ENCODE measurements at regions not wholly inside any gene's neighbourhood (a gene's known extent, or its start where the extent isn't known, plus 50 kb on each side); places are given as distances from the start of the nearest gene placed in this dataset.

- DNase-seq, result no peak
- in situ Hi-C loops (cut with HindIII; ENCODE audit: low pct_ligation_motif_present, low pct_unique_long_range_greater_than_20kb, low sequenced_read_pairs), result no loop called here
These were observed 84.5 kb upstream of the RNF32 start for GRCh38 chr7:156556083-156556482.

GRCh38 chr7:156554488-156554887 is 86.1 kb upstream of the RNF32 start:
- DNase-seq, result no peak
- in situ Hi-C loops (cut with HindIII; ENCODE audit: low pct_ligation_motif_present, low pct_unique_long_range_greater_than_20kb, low sequenced_read_pairs), result no loop called here

DNA sequence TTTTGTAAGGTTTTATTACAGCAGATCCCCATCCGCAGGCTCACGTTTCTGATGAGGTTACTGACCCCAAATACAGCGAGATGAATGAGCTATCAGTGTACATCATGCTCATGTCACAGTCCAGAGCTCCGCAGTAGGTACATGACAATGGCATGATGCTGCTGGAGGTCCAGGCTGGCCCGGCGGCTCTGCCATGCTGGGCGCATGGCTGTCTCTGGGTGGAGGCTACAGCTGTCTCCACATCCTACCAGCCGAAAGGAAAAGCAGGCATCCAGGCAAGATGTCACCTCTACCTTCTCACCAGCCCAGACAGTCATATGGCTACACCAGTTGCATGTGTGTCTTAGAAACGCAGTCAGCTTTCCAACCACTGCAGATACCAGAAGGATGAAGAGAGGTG is 90.9 kb upstream of the RNF32 start:
- in situ Hi-C loops (cut with HindIII; ENCODE audit: low pct_ligation_motif_present, low pct_unique_long_range_greater_than_20kb, low sequenced_read_pairs), result no loop called here
- DNase-seq, result no peak

- DNase-seq, result no peak
- in situ Hi-C loops (cut with HindIII; ENCODE audit: low pct_ligation_motif_present, low pct_unique_long_range_greater_than_20kb, low sequenced_read_pairs), result no loop called here
These were observed 92.6 kb upstream of the RNF32 start for GRCh38 chr7:156547884-156548561.

- DNase-seq, result no peak
- in situ Hi-C loops (cut with HindIII; ENCODE audit: low pct_ligation_motif_present, low pct_unique_long_range_greater_than_20kb, low sequenced_read_pairs), result no loop called here
These were observed 94.6 kb upstream of the RNF32 start for GRCh38 chr7:156545979-156546378.

DNA sequence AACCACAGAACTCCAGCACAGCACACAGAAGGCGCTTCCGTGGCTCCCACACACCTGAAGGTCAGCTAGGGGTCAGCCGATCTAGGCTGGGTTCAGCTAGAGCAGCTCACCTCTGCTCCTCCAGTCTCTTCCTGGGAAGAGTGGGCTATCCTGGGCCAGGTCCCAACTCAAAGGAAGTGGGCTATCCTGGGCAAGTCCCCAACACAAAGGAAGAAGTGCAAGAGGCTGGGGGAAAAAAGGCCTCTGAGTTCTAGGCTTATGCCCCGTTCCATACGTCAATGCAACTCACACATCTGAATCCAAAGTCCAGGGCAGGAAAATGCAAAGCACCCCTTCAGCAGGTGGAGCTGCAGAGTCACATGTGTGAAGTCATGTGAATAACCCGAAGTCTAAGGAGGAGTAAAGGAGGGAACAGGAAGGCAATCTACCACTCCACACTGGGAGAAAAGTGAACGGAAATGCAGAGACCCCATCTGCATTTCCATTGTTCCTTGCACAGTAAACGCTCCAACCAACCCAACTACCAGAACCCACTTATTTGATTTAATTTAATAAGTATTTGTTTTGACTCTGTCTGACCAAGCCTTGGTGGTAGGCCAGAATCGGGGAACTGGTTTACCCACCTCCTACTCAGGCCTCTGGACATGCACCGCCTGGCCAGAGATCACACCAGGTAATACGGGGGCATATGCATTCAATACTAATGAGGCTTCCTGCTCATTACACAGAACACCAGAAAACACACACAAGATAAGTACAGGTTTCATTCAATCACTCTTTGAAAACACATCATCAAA is 95.5 kb upstream of the RNF32 start:
- DNase-seq, result no peak
- in situ Hi-C loops (cut with HindIII; ENCODE audit: low pct_ligation_motif_present, low pct_unique_long_range_greater_than_20kb, low sequenced_read_pairs), result no loop called here

- no peak for DNase-seq
- in situ Hi-C loops (cut with HindIII; ENCODE audit: low pct_ligation_motif_present, low pct_unique_long_range_greater_than_20kb, low sequenced_read_pairs), result no loop called here
These were observed 96.6 kb upstream of the RNF32 start for GRCh38 chr7:156543699-156544598.

DNA sequence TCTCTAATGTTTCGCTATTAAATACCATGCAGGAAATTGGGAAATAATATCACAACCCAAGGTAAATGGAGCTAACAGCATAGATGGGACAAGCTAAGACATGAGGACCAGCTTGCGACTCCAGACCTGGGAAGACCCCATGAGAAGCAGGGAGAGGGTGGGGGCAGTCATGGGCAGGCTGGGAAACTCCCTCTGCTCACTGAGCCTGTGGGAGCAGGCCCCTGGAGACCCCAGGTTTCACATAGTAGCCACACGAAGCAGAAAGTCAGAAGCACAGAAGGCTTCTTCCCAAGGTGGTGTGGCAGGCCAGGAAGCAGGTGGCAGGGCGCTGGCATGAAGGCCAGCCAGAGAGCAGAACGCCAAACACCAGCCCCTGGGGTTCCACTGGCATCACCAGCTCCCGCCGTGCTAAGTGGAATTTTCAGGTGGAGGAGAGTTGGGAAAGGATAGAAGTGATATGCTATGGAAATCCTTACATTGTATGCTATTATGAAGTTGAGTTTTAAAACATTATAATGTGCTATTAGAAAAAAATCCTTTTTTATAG is 99.9 kb upstream of the RNF32 start:
- in situ Hi-C loops (cut with HindIII; ENCODE audit: low pct_ligation_motif_present, low pct_unique_long_range_greater_than_20kb, low sequenced_read_pairs), result no loop called here
- no peak for DNase-seq

DNA sequence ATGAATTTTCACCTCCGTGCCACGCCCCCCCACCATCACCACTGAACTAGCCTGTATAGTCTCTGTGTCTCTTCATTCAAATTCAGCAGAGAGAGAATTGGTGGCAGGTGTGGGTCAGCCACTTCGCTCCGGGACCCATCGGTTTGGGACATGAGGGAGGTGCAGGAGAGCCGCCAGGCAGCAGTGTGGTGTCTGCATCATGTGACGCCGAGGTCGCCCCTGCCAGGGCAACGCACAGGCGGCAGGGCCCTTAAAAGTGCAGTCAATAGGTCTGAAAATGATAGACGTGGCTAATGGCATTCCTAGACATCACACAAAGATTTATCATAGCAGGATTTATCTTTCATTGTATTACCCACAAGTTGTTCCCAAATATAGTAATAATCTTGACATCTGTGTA is 100.6 kb upstream of the RNF32 start:
- no peak for DNase-seq
- in situ Hi-C loops (cut with HindIII; ENCODE audit: low pct_ligation_motif_present, low pct_unique_long_range_greater_than_20kb, low sequenced_read_pairs), result no loop called here

DNA sequence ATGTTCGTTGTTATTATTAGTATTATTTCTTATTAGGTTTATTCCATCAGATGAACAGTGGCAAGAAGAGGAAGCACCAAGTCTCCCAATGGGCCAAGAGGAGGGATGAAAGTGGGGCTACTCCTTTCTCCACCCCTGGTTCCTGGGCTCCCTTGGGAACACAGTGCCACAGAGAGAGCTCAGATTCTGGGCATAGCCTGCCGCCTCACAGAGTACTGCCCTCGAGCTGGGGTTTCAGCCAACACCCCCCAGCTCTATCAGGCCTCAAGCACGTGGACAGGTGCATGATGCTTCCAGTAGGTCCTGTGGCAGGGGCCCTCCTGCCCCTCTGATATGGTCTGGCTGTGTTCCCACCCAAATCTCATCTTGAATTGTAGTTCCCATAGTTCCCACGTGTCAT is 103.6 kb upstream of the RNF32 start:
- no peak for DNase-seq
- in situ Hi-C loops (cut with HindIII; ENCODE audit: low pct_ligation_motif_present, low pct_unique_long_range_greater_than_20kb, low sequenced_read_pairs), result no loop called here

DNA sequence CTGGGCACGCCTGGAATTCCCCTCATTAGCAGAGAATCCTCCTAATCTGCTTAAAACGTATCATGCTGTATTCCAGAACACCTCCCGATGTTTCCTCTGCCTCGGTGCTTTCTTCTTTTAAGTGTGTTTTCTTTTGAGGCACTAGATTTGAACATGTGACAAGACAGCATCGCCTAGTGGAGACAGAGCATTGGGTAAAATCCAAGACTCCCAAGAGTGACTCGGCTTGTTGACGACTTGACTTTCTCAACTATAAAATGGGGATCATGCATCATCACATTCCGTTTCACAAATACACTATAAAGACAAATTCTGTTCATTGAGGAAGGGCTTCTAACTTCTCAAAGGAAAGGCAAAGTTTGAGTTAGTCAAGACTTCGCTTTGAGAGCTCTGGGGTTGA is 105.6 kb upstream of the RNF32 start:
- no peak for DNase-seq
- in situ Hi-C loops (cut with HindIII; ENCODE audit: low pct_ligation_motif_present, low pct_unique_long_range_greater_than_20kb, low sequenced_read_pairs), result no loop called here

DNA sequence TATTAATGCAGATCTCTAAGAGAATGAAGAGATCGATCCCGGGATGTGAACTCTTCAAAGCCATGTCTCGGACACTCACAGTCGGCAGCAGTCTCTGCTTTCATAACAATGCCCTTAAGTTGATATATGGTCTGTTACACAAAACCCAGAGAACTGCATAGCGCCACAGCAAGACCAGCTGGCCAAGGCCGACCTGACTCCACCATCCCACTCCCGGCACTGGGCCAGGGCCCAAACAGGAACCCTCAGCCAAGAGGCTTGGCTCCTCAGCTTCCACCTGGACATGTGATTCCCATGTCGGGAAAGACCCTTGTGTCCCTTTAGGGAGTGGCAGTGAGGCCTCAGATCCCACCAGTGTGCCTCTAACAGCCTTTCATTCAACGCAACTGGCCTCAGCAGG is 106.6 kb upstream of the RNF32 start:
- no peak for DNase-seq
- in situ Hi-C loops (cut with HindIII; ENCODE audit: low pct_ligation_motif_present, low pct_unique_long_range_greater_than_20kb, low sequenced_read_pairs), result no loop called here

- DNase-seq, result no peak
- in situ Hi-C loops (cut with HindIII; ENCODE audit: low pct_ligation_motif_present, low pct_unique_long_range_greater_than_20kb, low sequenced_read_pairs), result no loop called here
These were observed 107.2 kb upstream of the RNF32 start for GRCh38 chr7:156533420-156533819.

GRCh38 chr7:156532016-156532602 is 108.5 kb upstream of the RNF32 start:
- DNase-seq, result no peak
- in situ Hi-C loops (cut with HindIII; ENCODE audit: low pct_ligation_motif_present, low pct_unique_long_range_greater_than_20kb, low sequenced_read_pairs), result no loop called here

GRCh38 chr7:156529956-156530355 is 110.6 kb upstream of the RNF32 start:
- in situ Hi-C loops (cut with HindIII; ENCODE audit: low pct_ligation_motif_present, low pct_unique_long_range_greater_than_20kb, low sequenced_read_pairs), result no loop called here
- DNase-seq, result no peak

GRCh38 chr7:156527458-156527890 is 113.1 kb upstream of the RNF32 start:
- in situ Hi-C loops (cut with HindIII; ENCODE audit: low pct_ligation_motif_present, low pct_unique_long_range_greater_than_20kb, low sequenced_read_pairs), result no loop called here
- no peak for DNase-seq

DNA sequence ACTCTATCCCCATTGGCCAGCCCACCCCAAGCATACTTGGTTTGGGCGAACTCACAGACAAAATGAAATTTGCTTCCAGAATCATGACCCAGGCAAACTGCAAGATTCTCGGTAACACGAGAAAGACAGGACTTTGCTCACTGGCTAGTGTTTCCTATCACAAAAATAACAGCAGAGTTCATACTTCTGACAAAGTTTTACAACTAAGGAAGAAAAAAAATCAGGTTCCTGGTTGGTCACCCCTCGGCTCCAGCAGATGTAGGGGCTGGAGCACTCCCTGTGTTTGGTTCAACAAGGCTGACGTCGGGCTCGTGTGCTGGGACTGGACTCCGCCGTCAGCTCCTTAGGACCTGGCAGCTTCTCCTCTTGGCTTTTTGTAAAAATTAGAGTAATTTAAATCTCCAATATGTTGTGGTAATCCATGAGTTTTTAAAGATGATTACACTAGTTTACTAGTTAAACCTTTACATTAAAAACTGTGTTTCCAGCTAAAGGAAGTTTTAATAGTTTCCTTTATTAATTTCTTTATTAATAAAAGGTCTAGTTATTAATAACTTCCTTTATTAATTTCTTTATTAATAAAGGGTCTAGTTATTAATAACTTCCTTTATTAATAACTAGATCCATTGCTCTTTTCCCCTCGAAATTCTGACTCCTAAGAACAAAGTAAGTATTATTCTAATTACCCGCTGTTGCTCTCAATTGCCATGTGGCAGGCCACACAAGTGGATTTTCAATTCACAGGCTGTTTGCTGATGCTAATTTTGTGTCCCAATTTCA is 115.6 kb upstream of the RNF32 start:
- in situ Hi-C loops (cut with HindIII; ENCODE audit: low pct_ligation_motif_present, low pct_unique_long_range_greater_than_20kb, low sequenced_read_pairs), result no loop called here
- DNase-seq, result no peak

GRCh38 chr7:156523447-156524048 is 117.0 kb upstream of the RNF32 start:
- DNase-seq, result no peak
- in situ Hi-C loops (cut with HindIII; ENCODE audit: low pct_ligation_motif_present, low pct_unique_long_range_greater_than_20kb, low sequenced_read_pairs), result no loop called here

Measured in ACHN (cell line).